GM23338 (cell line): ENCODE measurements at regions not wholly inside any gene's neighbourhood (a gene's known extent, or its start where the extent isn't known, plus 50 kb on each side); places are given as distances from the start of the nearest gene placed in this dataset.

Source experiments
- ATAC-seq: fragments of 200-7000 bp; cut with Tn5 transposase; 3 replicates; pipeline ENCODE4 v1.9.1; 2020
- DNase-seq: peaks from one replicate; pipeline ENCODE4 v3.0.0-alpha.2; 2015; ENCODE audit warnings: low spot score
- H2AFZ ChIP-seq: fragments of 200-600 bp; sonication (generic); 2 replicates; pipeline ENCODE4 v1.8.0; 2016; ENCODE audit warnings: antibody characterized with exemption, mild to moderate bottlenecking, moderate library complexity
- H3F3A ChIP-seq: fragments of 200-600 bp; sonication (generic); replicated peaks from 2 replicates; pipeline ENCODE4 v1.8.0; 2017; ENCODE audit warnings: antibody characterized with exemption, mixed run types, low read depth
- H3K27ac ChIP-seq: fragments of 200-600 bp; sonication (generic); 2 replicates; pipeline ENCODE4 v1.6.1; 2016; ENCODE audit warnings: low read depth
- H3K27me3 ChIP-seq: fragments of 200-600 bp; sonication (generic); 2 replicates; pipeline ENCODE4 v1.8.0; 2016; ENCODE audit warnings: mild to moderate bottlenecking, mixed run types, moderate library complexity; ENCODE audit not compliant: insufficient read depth
- H3K36me3 ChIP-seq: fragments of 200-600 bp; sonication (generic); 2 replicates; pipeline ENCODE4 v1.8.0; 2016; ENCODE audit warnings: mild to moderate bottlenecking; ENCODE audit not compliant: insufficient read depth
- H3K4me1 ChIP-seq: fragments of 200-600 bp; sonication (generic); 2 replicates; pipeline ENCODE4 v1.8.0; 2016; ENCODE audit warnings: mild to moderate bottlenecking, moderate library complexity; ENCODE audit not compliant: insufficient read depth
- H3K4me2 ChIP-seq: fragments of 200-600 bp; sonication (generic); 2 replicates; pipeline ENCODE4 v1.7.1; 2017; ENCODE audit warnings: mixed run types
- H3K4me3 ChIP-seq: fragments of 200-600 bp; sonication (generic); 2 replicates; pipeline ENCODE4 v1.6.1; 2016; ENCODE audit warnings: mixed run types
- H3K79me2 ChIP-seq: fragments of 200-600 bp; sonication (generic); replicated peaks from 2 replicates; pipeline ENCODE4 v1.8.0; 2017; ENCODE audit warnings: mild to moderate bottlenecking; ENCODE audit not compliant: insufficient read depth
- H3K9me2 ChIP-seq: fragments of 200-600 bp; sonication (generic); 2 replicates; pipeline ENCODE4 v1.8.0; 2017; ENCODE audit not compliant: insufficient read depth
- H4K20me1 ChIP-seq: fragments of 200-600 bp; sonication (generic); replicated peaks from 2 replicates; pipeline ENCODE4 v1.8.0; 2017; ENCODE audit warnings: mild to moderate bottlenecking; ENCODE audit not compliant: insufficient read depth
- H3K27ac Mint-ChIP-seq: 2 replicates; pipeline ENCODE4 v1.8.0; 2020; ENCODE audit warnings: inconsistent platforms, mild to moderate bottlenecking, moderate library complexity, mixed read lengths
- H3K27me3 Mint-ChIP-seq: 3 replicates; pipeline ENCODE4 v1.8.0; 2022; ENCODE audit warnings: low read depth, mild to moderate bottlenecking, moderate library complexity, mixed read lengths, inconsistent platforms; ENCODE audit not compliant: insufficient read depth, poor library complexity
- H3K36me3 Mint-ChIP-seq: 3 replicates; pipeline ENCODE4 v1.8.0; 2021; ENCODE audit warnings: low read depth, mild to moderate bottlenecking, inconsistent platforms, moderate library complexity, mixed read lengths
- H3K4me1 Mint-ChIP-seq: 3 replicates; pipeline ENCODE4 v1.8.0; 2020; ENCODE audit warnings: mild to moderate bottlenecking, inconsistent platforms, mixed read lengths
- H3K4me3 Mint-ChIP-seq: 3 replicates; pipeline ENCODE4 v1.8.0; 2021; ENCODE audit warnings: moderate library complexity, mild to moderate bottlenecking, inconsistent platforms, mixed read lengths
- H3K9me3 Mint-ChIP-seq: 3 replicates; pipeline ENCODE4 v1.8.0; 2020; ENCODE audit warnings: moderate library complexity, mild to moderate bottlenecking, inconsistent platforms, mixed read lengths
- CREB1 ChIP-seq: fragments of 250-450 bp; sonication (Bioruptor Pico); IDR thresholded peaks from 2 replicates; pipeline ENCODE4 v1.5.0; 2020; ENCODE audit warnings: low read depth, mild to moderate bottlenecking, moderate library complexity
- EZH2 ChIP-seq: fragments of 200-600 bp; sonication (generic); IDR thresholded peaks from one replicate; pipeline ENCODE4 v1.8.0; 2017; ENCODE audit warnings: antibody characterized with exemption, mild to moderate bottlenecking, low read depth; ENCODE audit not compliant: unreplicated experiment
- EZH2phosphoT487 ChIP-seq: fragments of 200-600 bp; sonication (generic); IDR thresholded peaks from one replicate; pipeline ENCODE4 v1.8.1; 2018; ENCODE audit warnings: antibody characterized with exemption; ENCODE audit not compliant: unreplicated experiment
- JUNB ChIP-seq: IDR thresholded peaks from one replicate; pipeline ENCODE4 v1.6.1; 2016; ENCODE audit warnings: antibody characterized with exemption; ENCODE audit not compliant: unreplicated experiment
- NANOG ChIP-seq: IDR thresholded peaks from 2 replicates; pipeline ENCODE4 v1.6.1; 2016; ENCODE audit warnings: antibody characterized with exemption, borderline replicate concordance
- POLR2AphosphoS5 ChIP-seq: IDR thresholded peaks from 2 replicates; pipeline ENCODE4 v1.6.1; 2016; ENCODE audit warnings: antibody characterized with exemption, low read depth
- REST ChIP-seq: IDR thresholded peaks from one replicate; pipeline ENCODE4 v1.6.1; 2018; ENCODE audit warnings: antibody characterized with exemption; ENCODE audit not compliant: unreplicated experiment
- STAT1 ChIP-seq: IDR thresholded peaks from one replicate; pipeline ENCODE4 v1.6.1; 2016; ENCODE audit warnings: antibody characterized with exemption; ENCODE audit not compliant: unreplicated experiment
- ZNF114 ChIP-seq: fragments of 250-450 bp; sonication (Bioruptor Pico); IDR thresholded peaks from 2 replicates; pipeline ENCODE4 v1.5.0; 2020; ENCODE audit warnings: mild to moderate bottlenecking, moderate library complexity
- ZNF331 ChIP-seq: fragments of 250-450 bp; sonication (Bioruptor Pico); IDR thresholded peaks from 2 replicates; pipeline ENCODE4 v1.5.0; 2020; ENCODE audit warnings: low read depth, mild to moderate bottlenecking, moderate library complexity
- TF ChIP-seq, protein P1 (sequence below), 2 experiments: fragments of 200-600 bp in 1 of 2; sonication (generic) in 1 of 2; conservative IDR thresholded peaks; 2 replicates each; pipeline versions ENCODE4 v1.5.1 to v1.6.1; 2016 to 2017; ENCODE audit warnings: antibody characterized with exemption in 2 of 2, low read depth in 2 of 2, mild to moderate bottlenecking in 2 of 2, moderate library complexity in 1 of 2
- TF ChIP-seq, protein P2 (sequence below): fragments of 250-450 bp; sonication (Bioruptor Pico); IDR thresholded peaks from 2 replicates; pipeline ENCODE4 v1.5.0; 2020; ENCODE audit warnings: mild to moderate bottlenecking, moderate library complexity
- TF ChIP-seq, protein P3 (sequence below): IDR thresholded peaks from 2 replicates; pipeline ENCODE4 v1.6.1; 2016; ENCODE audit warnings: antibody characterized with exemption

GRCh38 chr3:67201026-67201425 lies 202.9 kb downstream of the KBTBD8 start:
- Histone ChIP-seq H3F3A (no peaks in the 10 kb centered on the region), H3K4me2 (no peak overlapping the region), H3K27ac (no peak overlapping the region), H3K9me2 (no peaks in the 10 kb centered on the region), H4K20me1 (no peaks in the 10 kb centered on the region), H3K27me3 (no peaks in the 10 kb centered on the region), H3K79me2 (no peaks in the 10 kb centered on the region), H2AFZ (no peak overlapping the region), H3K4me1 (no peaks in the 10 kb centered on the region), H3K36me3 (no peaks in the 10 kb centered on the region), H3K4me3 (no peak overlapping the region)
- Mint-ChIP-seq H3K9me3 (no peaks in the 10 kb centered on the region), H3K36me3 (no peaks in the 10 kb centered on the region), H3K27me3 (peaks cover 3% of the 10 kb centered on the region), H3K4me3 (no peak overlapping the region), H3K4me1 (no peaks in the 10 kb centered on the region; the same call in 2 of the 3 replicates), H3K27ac (no peak overlapping the region)
- DNase-seq: no peak
- no peak for ATAC-seq
- TF ChIP-seq REST (no peak), NANOG (no peak), EZH2phosphoT487 (no peak), CREB1 (CRISPR knock-in tag) (no peak), POLR2AphosphoS5 (no peak), JUNB (no peak), ZNF331 (CRISPR knock-in tag) (no peak), ZNF114 (no peak), EZH2 (no peak), STAT1 (no peak)
- TF ChIP-seq, protein P1, sequence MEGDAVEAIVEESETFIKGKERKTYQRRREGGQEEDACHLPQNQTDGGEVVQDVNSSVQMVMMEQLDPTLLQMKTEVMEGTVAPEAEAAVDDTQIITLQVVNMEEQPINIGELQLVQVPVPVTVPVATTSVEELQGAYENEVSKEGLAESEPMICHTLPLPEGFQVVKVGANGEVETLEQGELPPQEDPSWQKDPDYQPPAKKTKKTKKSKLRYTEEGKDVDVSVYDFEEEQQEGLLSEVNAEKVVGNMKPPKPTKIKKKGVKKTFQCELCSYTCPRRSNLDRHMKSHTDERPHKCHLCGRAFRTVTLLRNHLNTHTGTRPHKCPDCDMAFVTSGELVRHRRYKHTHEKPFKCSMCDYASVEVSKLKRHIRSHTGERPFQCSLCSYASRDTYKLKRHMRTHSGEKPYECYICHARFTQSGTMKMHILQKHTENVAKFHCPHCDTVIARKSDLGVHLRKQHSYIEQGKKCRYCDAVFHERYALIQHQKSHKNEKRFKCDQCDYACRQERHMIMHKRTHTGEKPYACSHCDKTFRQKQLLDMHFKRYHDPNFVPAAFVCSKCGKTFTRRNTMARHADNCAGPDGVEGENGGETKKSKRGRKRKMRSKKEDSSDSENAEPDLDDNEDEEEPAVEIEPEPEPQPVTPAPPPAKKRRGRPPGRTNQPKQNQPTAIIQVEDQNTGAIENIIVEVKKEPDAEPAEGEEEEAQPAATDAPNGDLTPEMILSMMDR (conservative IDR thresholded peaks at IDR 0.05; ENCODE audit: low read depth in 2 of 2): no peak
- TF ChIP-seq, protein P2, sequence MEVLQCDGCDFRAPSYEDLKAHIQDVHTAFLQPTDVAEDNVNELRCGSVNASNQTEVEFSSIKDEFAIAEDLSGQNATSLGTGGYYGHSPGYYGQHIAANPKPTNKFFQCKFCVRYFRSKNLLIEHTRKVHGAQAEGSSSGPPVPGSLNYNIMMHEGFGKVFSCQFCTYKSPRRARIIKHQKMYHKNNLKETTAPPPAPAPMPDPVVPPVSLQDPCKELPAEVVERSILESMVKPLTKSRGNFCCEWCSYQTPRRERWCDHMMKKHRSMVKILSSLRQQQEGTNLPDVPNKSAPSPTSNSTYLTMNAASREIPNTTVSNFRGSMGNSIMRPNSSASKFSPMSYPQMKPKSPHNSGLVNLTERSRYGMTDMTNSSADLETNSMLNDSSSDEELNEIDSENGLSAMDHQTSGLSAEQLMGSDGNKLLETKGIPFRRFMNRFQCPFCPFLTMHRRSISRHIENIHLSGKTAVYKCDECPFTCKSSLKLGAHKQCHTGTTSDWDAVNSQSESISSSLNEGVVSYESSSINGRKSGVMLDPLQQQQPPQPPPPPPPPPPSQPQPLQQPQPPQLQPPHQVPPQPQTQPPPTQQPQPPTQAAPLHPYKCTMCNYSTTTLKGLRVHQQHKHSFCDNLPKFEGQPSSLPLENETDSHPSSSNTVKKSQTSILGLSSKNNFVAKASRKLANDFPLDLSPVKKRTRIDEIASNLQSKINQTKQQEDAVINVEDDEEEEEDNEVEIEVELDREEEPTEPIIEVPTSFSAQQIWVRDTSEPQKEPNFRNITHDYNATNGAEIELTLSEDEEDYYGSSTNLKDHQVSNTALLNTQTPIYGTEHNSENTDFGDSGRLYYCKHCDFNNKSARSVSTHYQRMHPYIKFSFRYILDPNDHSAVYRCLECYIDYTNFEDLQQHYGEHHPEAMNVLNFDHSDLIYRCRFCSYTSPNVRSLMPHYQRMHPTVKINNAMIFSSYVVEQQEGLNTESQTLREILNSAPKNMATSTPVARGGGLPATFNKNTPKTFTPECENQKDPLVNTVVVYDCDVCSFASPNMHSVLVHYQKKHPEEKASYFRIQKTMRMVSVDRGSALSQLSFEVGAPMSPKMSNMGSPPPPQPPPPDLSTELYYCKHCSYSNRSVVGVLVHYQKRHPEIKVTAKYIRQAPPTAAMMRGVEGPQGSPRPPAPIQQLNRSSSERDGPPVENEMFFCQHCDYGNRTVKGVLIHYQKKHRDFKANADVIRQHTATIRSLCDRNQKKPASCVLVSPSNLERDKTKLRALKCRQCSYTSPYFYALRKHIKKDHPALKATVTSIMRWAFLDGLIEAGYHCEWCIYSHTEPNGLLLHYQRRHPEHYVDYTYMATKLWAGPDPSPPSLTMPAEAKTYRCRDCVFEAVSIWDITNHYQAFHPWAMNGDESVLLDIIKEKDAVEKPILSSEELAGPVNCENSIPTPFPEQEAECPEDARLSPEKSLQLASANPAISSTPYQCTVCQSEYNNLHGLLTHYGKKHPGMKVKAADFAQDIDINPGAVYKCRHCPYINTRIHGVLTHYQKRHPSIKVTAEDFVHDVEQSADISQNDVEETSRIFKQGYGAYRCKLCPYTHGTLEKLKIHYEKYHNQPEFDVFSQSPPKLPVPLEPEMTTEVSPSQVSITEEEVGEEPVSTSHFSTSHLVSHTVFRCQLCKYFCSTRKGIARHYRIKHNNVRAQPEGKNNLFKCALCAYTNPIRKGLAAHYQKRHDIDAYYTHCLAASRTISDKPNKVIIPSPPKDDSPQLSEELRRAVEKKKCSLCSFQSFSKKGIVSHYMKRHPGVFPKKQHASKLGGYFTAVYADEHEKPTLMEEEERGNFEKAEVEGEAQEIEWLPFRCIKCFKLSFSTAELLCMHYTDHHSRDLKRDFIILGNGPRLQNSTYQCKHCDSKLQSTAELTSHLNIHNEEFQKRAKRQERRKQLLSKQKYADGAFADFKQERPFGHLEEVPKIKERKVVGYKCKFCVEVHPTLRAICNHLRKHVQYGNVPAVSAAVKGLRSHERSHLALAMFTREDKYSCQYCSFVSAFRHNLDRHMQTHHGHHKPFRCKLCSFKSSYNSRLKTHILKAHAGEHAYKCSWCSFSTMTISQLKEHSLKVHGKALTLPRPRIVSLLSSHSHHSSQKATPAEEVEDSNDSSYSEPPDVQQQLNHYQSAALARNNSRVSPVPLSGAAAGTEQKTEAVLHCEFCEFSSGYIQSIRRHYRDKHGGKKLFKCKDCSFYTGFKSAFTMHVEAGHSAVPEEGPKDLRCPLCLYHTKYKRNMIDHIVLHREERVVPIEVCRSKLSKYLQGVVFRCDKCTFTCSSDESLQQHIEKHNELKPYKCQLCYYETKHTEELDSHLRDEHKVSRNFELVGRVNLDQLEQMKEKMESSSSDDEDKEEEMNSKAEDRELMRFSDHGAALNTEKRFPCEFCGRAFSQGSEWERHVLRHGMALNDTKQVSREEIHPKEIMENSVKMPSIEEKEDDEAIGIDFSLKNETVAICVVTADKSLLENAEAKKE (CRISPR knock-in tag): no peak
- TF ChIP-seq, protein P3, sequence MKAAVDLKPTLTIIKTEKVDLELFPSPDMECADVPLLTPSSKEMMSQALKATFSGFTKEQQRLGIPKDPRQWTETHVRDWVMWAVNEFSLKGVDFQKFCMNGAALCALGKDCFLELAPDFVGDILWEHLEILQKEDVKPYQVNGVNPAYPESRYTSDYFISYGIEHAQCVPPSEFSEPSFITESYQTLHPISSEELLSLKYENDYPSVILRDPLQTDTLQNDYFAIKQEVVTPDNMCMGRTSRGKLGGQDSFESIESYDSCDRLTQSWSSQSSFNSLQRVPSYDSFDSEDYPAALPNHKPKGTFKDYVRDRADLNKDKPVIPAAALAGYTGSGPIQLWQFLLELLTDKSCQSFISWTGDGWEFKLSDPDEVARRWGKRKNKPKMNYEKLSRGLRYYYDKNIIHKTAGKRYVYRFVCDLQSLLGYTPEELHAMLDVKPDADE: no peak
